ENCODE measurements at regions not wholly inside any gene's neighbourhood (a gene's known extent, or its start where the extent isn't known, plus 50 kb on each side); places are given as distances from the start of the nearest gene placed in this dataset.

- TF ChIP-seq CTCF (IDR thresholded peaks at IDR 0.05) = no peak
- DNase-seq = no peak
- H3K27ac ChIP-seq = no peak overlapping the region
- H3K9me3 ChIP-seq = no peaks in the 10 kb centered on the region
- no peaks in the 10 kb centered on the region for H3K4me1 ChIP-seq
- ATAC-seq = no peak
- intact Hi-C loops (cut with DNase I) = no loop called here
- no peak overlapping the region for H3K4me3 ChIP-seq
- H3K27me3 ChIP-seq = no peaks in the 10 kb centered on the region
- H3K36me3 ChIP-seq = no peaks in the 10 kb centered on the region
These were observed 670.8 kb upstream of the NR2F2 start for GRCh38 chr15:95659656-95660055.

GRCh38 chr15:95662638-95663037 is 667.9 kb upstream of the NR2F2 start:
- H3K27me3 ChIP-seq = no peaks in the 10 kb centered on the region
- no peak for TF ChIP-seq CTCF (IDR thresholded peaks at IDR 0.05)
- ATAC-seq = no peak

GRCh38 chr15:95663156-95664100 is 667.1 kb upstream of the NR2F2 start:
- Histone ChIP-seq H3K27me3 (no peaks in the 10 kb centered on the region), H3K27ac (no peak overlapping the region), H3K4me3 (no peak overlapping the region), H3K36me3 (no peaks in the 10 kb centered on the region), H3K4me1 (no peaks in the 10 kb centered on the region), H3K9me3 (no peaks in the 10 kb centered on the region)
- DNase-seq (no peak), ATAC-seq (no peak)
- intact Hi-C loops (cut with DNase I) = no loop called here
- TF ChIP-seq CTCF (IDR thresholded peaks at IDR 0.05) = no peak

More at GRCh38 chr15:95662638-95663037, 667.9 kb upstream of the NR2F2 start:
- Histone ChIP-seq H3K27ac (no peak overlapping the region), H3K9me3 (no peaks in the 10 kb centered on the region), H3K36me3 (no peaks in the 10 kb centered on the region), H3K4me1 (no peaks in the 10 kb centered on the region), H3K4me3 (no peak overlapping the region)
- intact Hi-C loops (cut with DNase I) = no loop called here
- DNase-seq = no peak

GRCh38 chr15:95664450-95664849 is 666.0 kb upstream of the NR2F2 start:
- no peak for TF ChIP-seq CTCF (IDR thresholded peaks at IDR 0.05)
- Histone ChIP-seq H3K27me3 (no peaks in the 10 kb centered on the region), H3K4me1 (peaks cover 5% of the 10 kb centered on the region), H3K27ac (peak overlapping the region; percentile 1), H3K9me3 (no peaks in the 10 kb centered on the region), H3K4me3 (no peak overlapping the region), H3K36me3 (no peaks in the 10 kb centered on the region)
- DNase-seq (no peak), ATAC-seq (no peak)
- intact Hi-C loops (cut with DNase I) = no loop called here

- no peak for ATAC-seq
- TF ChIP-seq CTCF (IDR thresholded peaks at IDR 0.05) = no peak
- Histone ChIP-seq H3K4me1 (peaks cover 5% of the 10 kb centered on the region), H3K27ac (peak overlapping the region; percentile 44), H3K27me3 (no peaks in the 10 kb centered on the region), H3K4me3 (peak overlapping the region; percentile 11), H3K9me3 (no peaks in the 10 kb centered on the region), H3K36me3 (no peaks in the 10 kb centered on the region)
- no peak for DNase-seq
- intact Hi-C loops (cut with DNase I) = no loop called here
These were observed 661.2 kb upstream of the NR2F2 start for GRCh38 chr15:95669146-95669922.
